ENCODE measurements at regions not wholly inside any gene's neighbourhood (a gene's known extent, or its start where the extent isn't known, plus 50 kb on each side); places are given as distances from the start of the nearest gene placed in this dataset.

DNA sequence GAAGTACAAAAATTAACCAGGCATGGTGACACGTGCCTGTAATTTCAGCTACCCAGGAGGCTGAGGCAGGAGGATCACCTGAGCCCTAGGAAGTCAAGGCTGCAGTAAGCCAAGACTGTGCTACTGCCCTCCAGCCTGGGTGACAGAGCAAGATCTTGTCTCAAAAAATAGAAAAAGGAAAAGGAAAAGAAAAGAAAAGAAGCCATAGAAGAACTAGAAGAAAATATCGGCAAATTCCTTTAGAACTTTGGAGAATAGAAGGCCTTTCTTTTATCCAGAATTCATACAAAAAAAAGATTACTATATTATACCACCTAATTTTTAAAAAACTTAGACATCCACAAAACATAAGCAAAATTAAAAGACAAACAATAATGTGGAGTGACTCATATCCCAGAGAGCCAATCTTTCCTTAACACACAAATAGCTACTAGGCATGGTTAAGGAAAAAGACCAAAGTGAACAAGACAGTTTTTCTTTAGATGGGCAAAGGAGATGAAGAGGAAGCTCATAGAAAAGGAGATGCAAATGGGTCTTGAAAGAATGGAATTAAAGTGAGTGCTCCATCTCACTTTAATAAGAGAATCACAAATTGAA lies 251.1 kb upstream of the IRF2BP2 start:
- DNase-seq (peak in 1 of 3 donors; percentile 17), ATAC-seq (no peak)
- Histone ChIP-seq H3K9me3 (no peaks in the 10 kb centered on the region), H3K36me3 (no peaks in the 10 kb centered on the region), H3K27ac (no peak overlapping the region), H3K4me1 (peaks cover 0 to 6% (median 2%) of the 10 kb centered on the region in 4 donors), H3K27me3 (no peaks in the 10 kb centered on the region), H3K4me3 (no peak overlapping the region)
- WGBS (ENCODE audit: insufficient coverage, low coverage, low lambda C conversion rate, missing lambda C conversion rate), result 87% methylated on average over 2 of the region's 2 CpGs
- intact Hi-C loops (cut with DNase I), result no loop called here
- TF ChIP-seq, protein P1, sequence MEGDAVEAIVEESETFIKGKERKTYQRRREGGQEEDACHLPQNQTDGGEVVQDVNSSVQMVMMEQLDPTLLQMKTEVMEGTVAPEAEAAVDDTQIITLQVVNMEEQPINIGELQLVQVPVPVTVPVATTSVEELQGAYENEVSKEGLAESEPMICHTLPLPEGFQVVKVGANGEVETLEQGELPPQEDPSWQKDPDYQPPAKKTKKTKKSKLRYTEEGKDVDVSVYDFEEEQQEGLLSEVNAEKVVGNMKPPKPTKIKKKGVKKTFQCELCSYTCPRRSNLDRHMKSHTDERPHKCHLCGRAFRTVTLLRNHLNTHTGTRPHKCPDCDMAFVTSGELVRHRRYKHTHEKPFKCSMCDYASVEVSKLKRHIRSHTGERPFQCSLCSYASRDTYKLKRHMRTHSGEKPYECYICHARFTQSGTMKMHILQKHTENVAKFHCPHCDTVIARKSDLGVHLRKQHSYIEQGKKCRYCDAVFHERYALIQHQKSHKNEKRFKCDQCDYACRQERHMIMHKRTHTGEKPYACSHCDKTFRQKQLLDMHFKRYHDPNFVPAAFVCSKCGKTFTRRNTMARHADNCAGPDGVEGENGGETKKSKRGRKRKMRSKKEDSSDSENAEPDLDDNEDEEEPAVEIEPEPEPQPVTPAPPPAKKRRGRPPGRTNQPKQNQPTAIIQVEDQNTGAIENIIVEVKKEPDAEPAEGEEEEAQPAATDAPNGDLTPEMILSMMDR (IDR thresholded peaks at IDR 0.05), result no peak
- no peak for TF ChIP-seq POLR2A (IDR thresholded peaks at IDR 0.05)

DNA sequence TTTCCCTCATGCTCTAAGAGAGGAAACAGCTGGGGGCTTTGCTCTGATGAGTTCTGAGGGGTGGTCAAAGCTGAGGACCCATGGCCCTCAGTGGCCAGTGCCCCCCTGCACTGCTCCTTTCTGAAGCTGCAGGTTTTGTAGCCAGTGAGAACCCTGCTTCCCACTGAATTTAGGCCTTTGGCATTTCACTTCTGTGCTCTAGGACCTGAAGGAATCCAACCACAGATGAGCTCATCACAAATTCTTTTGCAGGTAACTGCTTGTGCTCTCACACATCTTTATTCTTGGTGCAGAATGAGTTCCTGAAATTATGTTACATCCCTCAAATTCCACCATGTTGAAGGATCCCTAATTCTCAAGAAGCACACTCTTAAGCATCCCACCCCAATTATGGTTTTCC lies 248.7 kb upstream of the IRF2BP2 start:
- Histone ChIP-seq H3K4me3 (no peak overlapping the region), H3K4me1 (peaks cover 0 to 6% (median 2%) of the 10 kb centered on the region in 4 donors), H3K27me3 (no peaks in the 10 kb centered on the region), H3K36me3 (no peaks in the 10 kb centered on the region), H3K9me3 (no peaks in the 10 kb centered on the region), H3K27ac (no peak overlapping the region)
- ATAC-seq (no peak), DNase-seq (no peak)
- TF ChIP-seq, protein P1 (IDR thresholded peaks at IDR 0.05), result no peak
- TF ChIP-seq POLR2A (IDR thresholded peaks at IDR 0.05), result no peak
- intact Hi-C loops (cut with DNase I), result no loop called here

DNA sequence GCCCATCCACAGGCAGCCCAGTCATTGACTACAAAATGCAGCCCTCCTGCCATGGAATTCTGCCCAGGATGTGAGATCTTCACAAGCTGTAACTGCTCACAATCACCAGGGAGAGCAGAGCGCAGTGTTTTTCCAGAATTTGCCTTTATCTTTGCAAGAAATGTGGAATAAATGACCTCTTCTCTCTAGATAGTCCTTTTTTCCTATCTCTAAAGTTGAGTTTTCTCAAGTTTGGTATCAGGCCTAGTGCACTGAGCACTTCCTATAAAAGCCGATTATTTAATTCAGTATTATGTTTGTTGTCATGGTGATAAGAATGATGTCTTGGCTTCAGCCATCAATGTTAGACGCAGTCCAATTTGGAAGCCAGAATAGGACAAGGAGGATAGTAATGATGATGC lies 246.9 kb upstream of the IRF2BP2 start:
- WGBS (ENCODE audit: insufficient coverage, low coverage, low lambda C conversion rate, missing lambda C conversion rate), result 67% methylated on average over 3 of the region's 3 CpGs
- no peaks in the 10 kb centered on the region for H3K27me3 ChIP-seq
- intact Hi-C loops (cut with DNase I), result no loop called here
- H3K4me1 ChIP-seq, result peaks cover 0 to 3% (median 0%) of the 10 kb centered on the region in 4 donors
- no peaks in the 10 kb centered on the region for H3K9me3 ChIP-seq
- no peak overlapping the region for H3K27ac ChIP-seq
- TF ChIP-seq, protein P1 (IDR thresholded peaks at IDR 0.05), result no peak
- no peak for TF ChIP-seq POLR2A (IDR thresholded peaks at IDR 0.05)
- ATAC-seq (peak in 1 of 4 donors; percentile 42), DNase-seq (peak in 1 of 3 donors; percentile 24)
- no peak overlapping the region for H3K4me3 ChIP-seq
- no peaks in the 10 kb centered on the region for H3K36me3 ChIP-seq

DNA sequence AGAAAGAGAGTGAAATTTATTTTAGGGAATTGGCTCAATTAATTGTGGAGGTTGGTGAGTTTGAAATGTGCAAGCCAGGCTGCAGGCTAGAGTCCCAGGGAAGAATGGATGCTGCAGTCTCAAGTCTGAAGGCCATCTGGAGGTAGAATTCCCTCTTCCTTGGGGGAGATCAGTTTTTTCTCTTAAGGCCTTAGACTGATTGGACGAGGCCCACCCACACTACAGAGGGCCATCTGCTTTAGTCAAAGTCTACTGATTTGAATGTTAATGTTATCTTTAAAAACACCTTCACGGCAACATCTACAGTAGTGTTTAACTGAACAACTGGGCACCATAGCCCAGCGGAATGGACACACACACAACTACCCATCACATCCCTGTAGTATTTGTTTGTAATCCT lies 245.9 kb upstream of the IRF2BP2 start:
- no peak overlapping the region for H3K27ac ChIP-seq
- 100% methylated on average over 2 of the region's 3 CpGs for WGBS (ENCODE audit: insufficient coverage, low coverage, low lambda C conversion rate, missing lambda C conversion rate)

More for the DNA sequence above, 245.9 kb upstream of the IRF2BP2 start:
- TF ChIP-seq, protein P1 (IDR thresholded peaks at IDR 0.05), result no peak
- TF ChIP-seq POLR2A (IDR thresholded peaks at IDR 0.05), result no peak
- Histone ChIP-seq H3K9me3 (no peaks in the 10 kb centered on the region), H3K4me1 (no peaks in the 10 kb centered on the region), H3K27me3 (no peaks in the 10 kb centered on the region), H3K36me3 (no peaks in the 10 kb centered on the region), H3K4me3 (no peak overlapping the region)
- DNase-seq (peak in 1 of 3 donors; percentile 15), ATAC-seq (no peak)
- intact Hi-C loops (cut with DNase I), result no loop called here
